ENCODE measurements at regions not wholly inside any gene's neighbourhood (a gene's known extent, or its start where the extent isn't known, plus 50 kb on each side); places are given as distances from the start of the nearest gene placed in this dataset.

DNA sequence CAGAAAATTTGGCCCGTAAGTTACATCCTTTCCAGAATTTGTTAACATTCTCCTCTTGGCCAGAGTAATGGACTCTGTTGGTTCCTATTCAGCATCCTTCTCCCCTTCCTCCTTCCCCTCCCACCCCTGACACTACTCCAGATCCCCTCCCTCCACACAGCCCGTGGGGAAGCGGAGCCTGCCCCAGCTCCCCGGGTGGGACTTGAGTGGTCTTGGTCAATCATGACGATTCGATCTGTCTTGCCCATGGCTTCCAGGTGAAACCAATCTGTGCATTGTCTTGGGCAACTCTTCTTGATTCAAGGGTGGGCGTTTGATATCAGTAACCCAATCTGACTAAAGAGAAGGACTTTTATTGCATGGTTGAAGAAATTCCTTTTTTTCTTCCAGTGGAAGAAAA, 143.9 kb downstream of the ANKRD60 start:
- Mint-ChIP-seq H3K9me3 (no peaks in the 10 kb centered on the region), H3K27ac (no peak overlapping the region), H3K4me3 (no peak overlapping the region), H3K4me1 (no peaks in the 10 kb centered on the region), H3K27me3 (ENCODE audit: low read depth in 3 of 3) (peaks cover 0 to 3% (median 1%) of the 10 kb centered on the region in 3 donors), H3K36me3 (no peaks in the 10 kb centered on the region)
- DNase-seq, result no peak

DNA sequence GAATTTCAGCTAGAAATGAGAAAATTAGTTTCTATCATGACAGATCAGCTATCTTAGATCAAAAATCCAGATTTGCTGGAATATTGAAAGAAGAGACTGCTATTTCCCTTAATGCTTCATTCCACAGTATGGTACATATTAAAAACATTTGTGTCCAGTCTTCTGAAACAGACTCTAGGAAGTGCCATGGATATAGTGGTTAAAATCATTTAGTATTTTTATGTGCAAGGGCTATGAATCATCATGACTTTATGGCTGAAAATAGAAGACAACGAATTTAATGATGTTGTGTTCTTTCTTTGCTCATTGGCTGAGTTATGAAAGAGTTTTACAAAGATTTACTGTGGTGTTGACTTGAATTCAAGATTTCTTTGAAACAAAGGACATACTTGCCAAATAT, 146.6 kb downstream of the ANKRD60 start:
- peaks cover 0 to 8% (median 0%) of the 10 kb centered on the region in 3 donors for H3K27me3 Mint-ChIP-seq (ENCODE audit: low read depth in 3 of 3)
- DNase-seq, result no peak
- H3K4me1 Mint-ChIP-seq, result no peaks in the 10 kb centered on the region
- no peak overlapping the region for H3K4me3 Mint-ChIP-seq
- H3K27ac Mint-ChIP-seq, result no peak overlapping the region
- H3K9me3 Mint-ChIP-seq, result no peaks in the 10 kb centered on the region
- no peaks in the 10 kb centered on the region for H3K36me3 Mint-ChIP-seq

DNA sequence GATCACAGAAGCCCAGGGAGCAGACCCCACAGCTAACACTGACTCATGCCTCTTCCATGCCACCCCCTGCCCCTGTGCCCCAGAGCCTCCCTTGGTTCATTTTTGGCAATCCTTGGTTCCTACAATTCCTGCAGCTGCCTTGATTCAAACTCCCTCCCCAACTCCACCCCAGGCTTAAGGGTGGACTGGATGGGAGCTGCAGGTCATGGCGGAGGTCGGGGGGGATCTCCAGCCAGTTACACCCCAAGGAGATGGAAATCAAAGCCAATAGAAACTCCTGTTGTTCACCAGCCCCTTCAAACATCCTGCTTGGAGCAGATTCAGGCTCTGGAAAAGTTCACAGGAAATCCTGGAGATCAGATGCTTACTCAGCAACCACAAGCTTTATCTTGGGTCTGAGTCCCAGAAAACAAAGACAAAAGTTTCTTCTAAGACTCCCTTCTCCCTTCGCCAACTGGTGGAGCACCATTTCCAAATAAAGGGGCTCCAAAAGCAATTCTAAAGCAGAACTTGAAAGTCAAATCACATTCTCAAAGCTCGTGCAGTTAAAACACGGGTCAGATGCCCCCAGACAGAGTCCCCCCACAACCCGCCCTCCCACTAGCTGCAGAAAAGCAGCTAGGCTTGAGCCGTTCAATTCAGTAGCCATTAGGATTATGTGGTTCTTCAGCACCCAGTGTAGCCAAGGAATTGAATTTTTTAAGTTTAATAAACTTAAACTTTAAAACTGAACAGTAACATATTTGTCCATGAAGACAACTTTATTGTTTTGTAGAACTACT, 149.5 kb downstream of the ANKRD60 start:
- no peak for DNase-seq
- no peaks in the 10 kb centered on the region for H3K36me3 Mint-ChIP-seq
- H3K9me3 Mint-ChIP-seq, result no peaks in the 10 kb centered on the region
- no peaks in the 10 kb centered on the region for H3K4me1 Mint-ChIP-seq
- no peak overlapping the region for H3K27ac Mint-ChIP-seq
- H3K4me3 Mint-ChIP-seq, result no peak overlapping the region
- H3K27me3 Mint-ChIP-seq (ENCODE audit: low read depth in 3 of 3), result peaks cover 0 to 8% (median 3%) of the 10 kb centered on the region in 3 donors

DNA sequence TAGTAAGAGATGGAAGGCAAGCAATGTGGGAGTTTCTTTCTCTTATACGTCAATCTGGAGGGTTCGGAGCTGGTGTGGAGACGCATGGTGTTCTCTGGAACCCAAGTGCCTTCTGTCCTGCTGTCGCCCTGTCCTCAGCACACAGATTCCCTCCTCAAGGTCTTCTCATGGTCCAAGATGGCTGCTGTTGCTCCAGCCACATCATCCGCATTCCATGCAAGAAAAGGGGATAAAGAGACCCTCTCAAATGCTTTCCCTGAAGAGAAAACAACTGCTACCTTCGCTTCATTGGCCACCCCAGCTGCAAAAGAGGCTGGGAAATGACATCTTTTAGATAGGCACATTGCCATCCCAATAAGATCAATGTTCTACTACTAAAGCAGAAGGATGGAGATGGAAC, 151.2 kb downstream of the ANKRD60 start:
- Mint-ChIP-seq H3K9me3 (no peaks in the 10 kb centered on the region), H3K36me3 (no peaks in the 10 kb centered on the region), H3K4me1 (no peaks in the 10 kb centered on the region), H3K27ac (no peak overlapping the region), H3K4me3 (no peak overlapping the region), H3K27me3 (ENCODE audit: low read depth in 3 of 3) (peaks cover 0 to 8% (median 4%) of the 10 kb centered on the region in 3 donors)
- no peak for DNase-seq

DNA sequence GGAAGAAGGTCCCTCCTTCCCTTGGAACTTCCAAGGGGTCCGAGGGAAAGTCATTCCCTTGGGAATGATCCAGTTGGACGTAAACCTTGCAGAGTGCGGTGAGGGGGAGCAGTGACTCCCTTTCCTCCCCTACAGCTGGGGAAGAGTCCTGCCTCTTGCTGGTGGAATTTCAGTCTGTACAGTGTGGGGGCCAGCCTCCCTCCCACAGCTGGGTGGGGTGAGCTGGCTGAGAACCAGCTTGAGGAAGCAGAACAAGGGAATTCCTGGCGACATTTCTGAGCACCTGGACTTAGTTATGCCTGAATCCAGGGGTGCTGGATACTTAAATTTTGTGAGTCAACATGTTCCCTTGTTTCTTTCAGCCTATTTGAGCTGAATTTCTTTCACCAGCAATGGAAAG, 152.0 kb downstream of the ANKRD60 start:
- no peaks in the 10 kb centered on the region for H3K4me1 Mint-ChIP-seq
- no peak for DNase-seq
- H3K27ac Mint-ChIP-seq, result no peak overlapping the region
- H3K9me3 Mint-ChIP-seq, result no peaks in the 10 kb centered on the region
- no peaks in the 10 kb centered on the region for H3K36me3 Mint-ChIP-seq
- H3K4me3 Mint-ChIP-seq, result no peak overlapping the region
- peaks cover 0 to 5% (median 4%) of the 10 kb centered on the region in 3 donors for H3K27me3 Mint-ChIP-seq (ENCODE audit: low read depth in 3 of 3)

DNA sequence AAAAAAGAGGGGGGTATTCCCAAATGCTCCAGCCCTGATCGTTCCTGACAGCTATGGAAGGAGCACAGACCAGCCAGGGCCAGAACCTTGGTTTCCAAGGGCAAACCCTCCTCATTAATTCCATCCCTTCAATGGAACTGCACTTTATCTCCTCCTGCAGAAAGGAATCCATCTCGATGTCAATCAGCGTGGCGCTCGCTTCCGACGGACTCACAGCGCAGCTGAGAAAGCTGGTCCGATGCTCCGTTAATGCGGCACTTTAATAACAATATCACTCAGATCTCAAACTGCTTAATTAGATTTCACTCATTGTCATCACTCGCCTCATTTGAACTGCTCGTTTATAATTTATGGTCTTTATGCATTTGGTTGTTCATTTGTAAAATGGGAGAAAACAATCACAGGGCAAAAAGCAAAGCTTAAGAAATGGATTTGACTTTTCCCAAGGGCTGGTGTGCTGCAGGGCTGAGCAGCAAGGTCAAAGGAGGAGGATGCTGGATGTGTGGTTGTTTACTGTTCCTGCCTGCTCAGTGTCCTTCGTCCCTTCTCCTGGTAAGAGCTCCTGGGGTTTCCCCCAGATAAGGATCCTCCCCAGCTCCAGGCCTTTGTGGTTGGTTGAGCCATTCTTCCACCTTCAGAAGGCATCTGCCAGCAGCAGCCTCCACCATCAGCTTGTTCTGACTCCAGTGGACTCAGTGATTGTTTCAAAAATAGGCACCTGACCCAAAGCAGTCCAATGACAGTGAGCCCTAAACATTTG, 152.7 kb downstream of the ANKRD60 start:
- Mint-ChIP-seq H3K27ac (no peak overlapping the region), H3K4me3 (no peak overlapping the region), H3K27me3 (ENCODE audit: low read depth in 3 of 3) (peaks cover 0 to 8% (median 4%) of the 10 kb centered on the region in 3 donors), H3K4me1 (no peaks in the 10 kb centered on the region), H3K9me3 (no peaks in the 10 kb centered on the region), H3K36me3 (no peaks in the 10 kb centered on the region)
- no peak for DNase-seq

DNA sequence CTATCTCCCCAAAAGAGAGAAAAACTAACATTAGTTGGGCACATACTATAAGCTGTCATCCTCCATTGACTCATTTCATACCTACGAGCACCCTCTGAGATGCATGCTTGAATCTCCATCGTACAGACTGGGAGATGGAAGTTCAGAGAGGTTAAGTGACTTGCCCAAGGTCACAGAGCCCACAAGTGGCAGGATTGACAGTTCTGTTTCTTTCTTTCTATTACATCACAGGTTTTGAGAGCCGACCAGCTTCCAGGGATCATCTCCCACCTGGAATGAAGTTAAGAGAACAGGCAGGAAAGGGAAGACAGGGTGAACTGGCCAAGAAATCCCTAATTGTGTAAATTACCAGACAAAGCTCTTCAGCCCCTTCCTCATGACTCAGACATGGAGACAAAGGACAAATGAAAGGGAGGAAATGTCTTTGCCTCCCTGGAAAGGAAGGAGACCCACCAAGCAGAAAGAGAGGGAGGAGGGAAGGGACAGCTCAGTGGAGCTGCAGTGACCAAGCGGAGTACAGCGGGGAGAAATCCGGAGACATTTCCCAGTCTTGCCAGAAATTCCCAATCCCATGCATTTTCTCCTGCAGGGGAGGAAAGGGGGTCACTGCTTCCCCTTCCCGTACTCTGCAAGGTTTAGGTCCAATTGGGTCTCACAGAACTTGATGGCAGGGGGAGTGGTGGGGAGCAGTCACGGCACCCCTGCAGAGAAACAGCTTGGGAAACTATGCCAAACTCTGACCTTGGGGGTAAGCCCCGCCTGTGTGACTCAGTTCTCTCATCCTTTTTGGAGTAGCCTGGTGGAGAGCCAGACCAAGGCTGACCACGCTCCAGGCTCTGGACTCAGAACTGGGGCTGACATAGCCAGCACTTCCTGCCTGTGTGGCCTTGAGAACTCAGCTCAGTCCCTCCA, 154.3 kb downstream of the ANKRD60 start:
- H3K27ac Mint-ChIP-seq, result no peak overlapping the region

DNA sequence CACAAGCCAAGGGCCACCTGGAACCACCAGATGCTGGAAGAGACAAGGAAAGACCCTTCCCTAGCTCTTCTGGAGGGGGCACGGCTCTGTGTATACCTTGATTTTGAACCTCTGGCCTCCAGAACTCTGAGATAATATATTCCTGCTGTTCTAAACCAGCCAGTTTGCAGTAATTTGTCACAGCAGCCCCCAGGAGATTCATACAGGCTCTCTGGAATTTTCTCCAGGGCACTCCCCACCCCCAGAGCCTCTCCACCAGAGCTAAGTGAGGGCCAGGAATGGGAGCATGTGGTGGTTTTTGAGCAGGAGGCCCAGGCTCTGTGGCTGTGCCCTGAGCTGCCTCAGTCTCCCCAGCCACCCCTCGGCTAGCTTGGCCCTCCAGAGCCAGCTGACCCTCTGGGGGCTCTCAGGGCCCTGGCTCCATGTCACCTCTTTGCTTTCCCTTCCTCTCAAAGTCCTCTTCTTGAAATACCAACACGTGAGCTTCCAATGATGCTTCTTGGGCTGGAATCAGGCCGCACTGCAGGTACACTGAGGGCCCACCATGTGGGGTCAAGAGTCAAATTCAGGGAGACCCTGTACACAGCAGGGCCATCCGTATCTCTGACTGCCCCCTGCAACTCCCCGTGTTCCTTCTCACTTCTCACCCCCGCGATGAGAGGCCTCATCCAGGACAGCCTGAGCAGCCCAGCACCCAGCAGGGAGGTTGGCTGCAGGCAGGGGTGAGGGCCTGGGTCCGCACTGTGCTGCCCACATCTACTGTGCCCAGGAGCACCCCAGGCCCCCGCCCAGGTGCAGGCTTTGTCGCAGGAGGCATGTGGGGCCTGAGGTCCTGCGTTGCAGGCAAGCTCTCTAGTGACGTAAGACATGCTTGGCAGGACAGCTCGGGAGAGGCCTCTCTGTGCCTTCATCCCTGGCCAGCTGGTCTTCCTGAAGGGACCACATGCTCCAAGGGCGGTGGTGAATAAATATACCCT, 155.5 kb downstream of the ANKRD60 start:
- H3K27ac Mint-ChIP-seq, result no peak overlapping the region
- no peaks in the 10 kb centered on the region for H3K36me3 Mint-ChIP-seq
- H3K9me3 Mint-ChIP-seq, result no peaks in the 10 kb centered on the region
- no peak for DNase-seq
- H3K4me3 Mint-ChIP-seq, result no peak overlapping the region
- H3K4me1 Mint-ChIP-seq, result no peaks in the 10 kb centered on the region
- peaks cover 0 to 8% (median 4%) of the 10 kb centered on the region in 3 donors for H3K27me3 Mint-ChIP-seq (ENCODE audit: low read depth in 3 of 3)

More for the DNA sequence above, 154.3 kb downstream of the ANKRD60 start:
- DNase-seq, result no peak
- Mint-ChIP-seq H3K27me3 (ENCODE audit: low read depth in 3 of 3) (peaks cover 0 to 8% (median 4%) of the 10 kb centered on the region in 3 donors), H3K4me1 (no peaks in the 10 kb centered on the region), H3K4me3 (no peak overlapping the region), H3K36me3 (no peaks in the 10 kb centered on the region), H3K9me3 (no peaks in the 10 kb centered on the region)

DNA sequence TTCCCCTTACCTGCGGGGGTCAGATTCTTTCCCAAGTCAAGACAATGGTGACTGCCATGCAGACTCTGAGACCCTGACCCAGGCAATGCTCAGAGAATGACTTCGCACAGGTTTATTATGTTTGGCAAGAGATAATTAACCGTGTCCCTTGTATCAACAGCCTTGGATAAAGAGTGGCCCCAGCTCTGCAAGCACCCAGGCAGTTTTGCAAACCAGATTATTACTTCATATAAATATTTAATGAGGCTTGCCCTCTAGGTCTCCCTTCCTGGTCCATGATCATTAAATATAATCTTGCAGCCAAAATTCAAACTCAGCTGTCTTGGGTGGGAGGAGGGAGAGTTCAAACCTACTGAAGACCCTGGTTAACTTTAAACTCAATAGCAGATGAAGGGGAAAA, 156.5 kb downstream of the ANKRD60 start:
- H3K36me3 Mint-ChIP-seq, result no peaks in the 10 kb centered on the region
- H3K27me3 Mint-ChIP-seq (ENCODE audit: low read depth in 3 of 3), result peaks cover 0 to 4% (median 3%) of the 10 kb centered on the region in 3 donors
- no peaks in the 10 kb centered on the region for H3K4me1 Mint-ChIP-seq
- DNase-seq, result no peak
- H3K27ac Mint-ChIP-seq, result no peak overlapping the region
- no peak overlapping the region for H3K4me3 Mint-ChIP-seq
- no peaks in the 10 kb centered on the region for H3K9me3 Mint-ChIP-seq

DNA sequence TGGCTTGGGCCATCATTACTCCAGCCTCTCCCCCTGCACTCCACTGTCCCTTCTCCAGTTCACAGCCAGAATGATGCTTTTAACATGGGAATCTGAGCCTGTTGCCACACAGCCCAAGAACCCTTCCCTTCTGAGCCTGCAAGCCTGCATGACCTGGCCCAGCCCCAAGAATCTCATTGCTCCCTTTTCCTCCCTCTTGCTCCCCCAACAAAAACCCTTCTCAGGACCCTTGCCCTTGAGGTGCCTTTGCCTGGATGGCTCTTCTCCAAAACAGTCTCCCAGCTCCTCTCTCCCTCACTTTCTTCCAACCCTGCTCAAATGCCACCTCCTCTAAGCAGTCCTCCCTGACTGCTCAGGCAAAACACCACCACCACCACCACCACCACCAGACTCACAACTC, 157.2 kb downstream of the ANKRD60 start:
- no peaks in the 10 kb centered on the region for H3K36me3 Mint-ChIP-seq
- peaks cover 0 to 4% (median 3%) of the 10 kb centered on the region in 3 donors for H3K27me3 Mint-ChIP-seq (ENCODE audit: low read depth in 3 of 3)
- no peaks in the 10 kb centered on the region for H3K9me3 Mint-ChIP-seq
- DNase-seq, result no peak
- no peak overlapping the region for H3K27ac Mint-ChIP-seq
- H3K4me1 Mint-ChIP-seq, result no peaks in the 10 kb centered on the region
- no peak overlapping the region for H3K4me3 Mint-ChIP-seq

DNA sequence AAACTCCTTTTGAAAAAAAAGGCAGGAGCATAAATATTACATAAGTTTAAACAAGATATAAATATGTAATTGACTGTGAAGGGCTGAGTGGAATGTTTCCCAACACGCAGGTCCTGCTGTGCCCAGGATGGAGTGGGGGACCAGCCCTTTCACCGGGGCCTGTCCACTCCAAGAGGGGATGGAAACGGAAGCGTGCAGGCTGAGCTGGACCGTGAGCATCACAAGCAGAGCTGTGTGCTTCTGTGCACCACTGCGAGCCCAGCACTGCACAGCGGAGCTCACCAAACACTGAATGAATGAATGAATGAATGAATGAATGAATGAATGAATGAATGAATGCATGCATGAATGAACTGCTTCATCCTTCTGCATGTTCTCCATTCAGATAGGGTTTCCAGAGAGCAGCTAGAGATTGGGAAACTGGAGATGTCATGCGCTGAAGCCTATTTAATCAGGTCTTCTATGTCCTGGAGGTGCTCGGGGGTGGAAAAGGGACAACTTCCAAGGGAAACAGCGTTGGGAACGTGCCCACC, 157.7 kb downstream of the ANKRD60 start:
- Mint-ChIP-seq H3K27me3 (ENCODE audit: low read depth in 3 of 3) (peaks cover 0 to 4% (median 3%) of the 10 kb centered on the region in 3 donors), H3K9me3 (no peaks in the 10 kb centered on the region), H3K4me1 (no peaks in the 10 kb centered on the region), H3K4me3 (no peak overlapping the region), H3K36me3 (no peaks in the 10 kb centered on the region), H3K27ac (no peak overlapping the region)
- DNase-seq, result no peak

DNA sequence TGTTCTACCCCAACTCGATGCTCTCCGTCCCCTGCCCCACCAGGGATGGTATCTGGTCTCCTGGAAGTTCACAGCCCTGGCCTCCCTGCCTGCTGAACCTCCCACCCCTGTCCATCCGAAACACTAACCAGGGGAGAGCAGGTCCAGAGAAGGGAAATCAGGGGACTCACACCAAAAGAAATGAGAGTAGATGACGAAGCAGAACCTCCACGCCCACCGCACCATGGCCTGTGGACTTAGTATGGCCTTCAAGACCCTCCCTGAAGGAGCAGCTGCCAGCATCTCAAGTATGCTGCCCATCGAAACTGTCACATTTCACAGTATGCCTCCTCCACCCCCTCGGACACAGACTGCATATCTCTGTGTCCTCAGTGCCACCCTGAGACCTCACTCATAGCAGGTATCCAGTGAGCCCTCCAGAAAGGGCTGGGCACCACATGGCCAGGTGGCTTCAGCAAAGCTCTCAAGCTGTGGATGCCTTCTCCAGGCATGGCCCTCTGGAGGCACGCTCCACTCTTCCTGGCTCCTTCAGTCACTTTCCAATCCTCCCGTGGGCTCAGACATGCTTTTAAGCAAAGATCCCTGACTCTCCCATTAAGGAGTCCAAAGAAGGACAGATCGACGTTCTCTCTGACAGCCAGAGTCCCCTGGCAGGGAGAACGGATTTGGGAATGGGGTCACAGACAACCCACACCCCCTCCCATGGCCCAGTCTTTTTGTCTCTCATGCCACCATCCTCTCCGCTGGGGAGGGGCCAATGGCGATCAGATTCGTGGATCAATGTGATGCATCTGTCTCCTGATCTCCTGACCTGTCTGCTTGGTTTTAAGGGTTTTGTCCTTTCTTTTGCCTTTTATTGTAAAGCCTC, 158.4 kb downstream of the ANKRD60 start:
- Mint-ChIP-seq H3K36me3 (no peaks in the 10 kb centered on the region), H3K27ac (no peak overlapping the region), H3K4me3 (no peak overlapping the region), H3K9me3 (no peaks in the 10 kb centered on the region), H3K4me1 (no peaks in the 10 kb centered on the region), H3K27me3 (ENCODE audit: low read depth in 3 of 3) (peaks cover 0 to 4% (median 3%) of the 10 kb centered on the region in 3 donors)
- no peak for DNase-seq
